Upper lobe of left lung (tissue), 6 donors: ENCODE measurements at regions not wholly inside any gene's neighbourhood (a gene's known extent, or its start where the extent isn't known, plus 50 kb on each side); places are given as distances from the start of the nearest gene placed in this dataset.

ENCODE experiments used
- ATAC-seq, 2 donors: fragments of 200-7000 bp; cut with Tn5 transposase; one replicate each; pipeline ENCODE4 v1.9.1; 2022; ENCODE audit warnings: mild to moderate bottlenecking in 2 of 2, moderate library complexity in 2 of 2; ENCODE audit not compliant: low FRiP score in 2 of 2
- DNase-seq, 2 donors: peaks; one replicate each; pipeline ENCODE4 v3.0.0-alpha.2; 2019 to 2020
- H3K27ac ChIP-seq, 4 donors: fragments of 200-600 bp; sonication (generic); one replicate each; pipeline ENCODE4 v1.5.1; 2016 to 2019
- H3K27me3 ChIP-seq, 4 donors: fragments of 200-600 bp; sonication (generic); one replicate each; pipeline ENCODE4 v1.5.1; 2017 to 2019
- H3K36me3 ChIP-seq, 4 donors: fragments of 200-600 bp; sonication (generic); one replicate each; pipeline ENCODE4 v1.5.1; 2016 to 2019
- H3K4me1 ChIP-seq, 4 donors: fragments of 200-600 bp; sonication (generic); one replicate each; pipeline ENCODE4 v1.5.1; 2018 to 2019
- H3K4me3 ChIP-seq, 4 donors: fragments of 200-600 bp; sonication (generic); one replicate each; pipeline ENCODE4 v1.5.1; 2017 to 2019; ENCODE audit warnings: mild to moderate bottlenecking in 2 of 4, moderate library complexity in 1 of 4
- H3K9me3 ChIP-seq, 4 donors: fragments of 200-600 bp; sonication (generic); one replicate each; pipeline ENCODE4 v1.5.1; 2018 to 2019
- CTCF ChIP-seq, 6 experiments: fragments of 450-650 bp in 4 of 6; fragments of 200-600 bp in 2 of 6; sonication (generic) in 2 of 6; IDR thresholded peaks; one replicate each; pipeline ENCODE4 v1.5.1; 2016 to 2019; ENCODE audit warnings: antibody characterized with exemption in 6 of 6
- EP300 ChIP-seq, 4 donors: sonication (generic); formaldehyde crosslinking; IDR thresholded peaks; one replicate each; pipeline ENCODE4 v1.5.1; 2017; ENCODE audit warnings: antibody characterized with exemption in 4 of 4, control low read depth in 2 of 4
- POLR2A ChIP-seq, 4 donors: fragments of 450-650 bp; IDR thresholded peaks; one replicate each; pipeline ENCODE4 v1.5.1; 2016 to 2017; ENCODE audit warnings: antibody characterized with exemption in 4 of 4, mild to moderate bottlenecking in 2 of 4
- POLR2AphosphoS5 ChIP-seq, 2 donors: sonication (generic); formaldehyde crosslinking; IDR thresholded peaks; one replicate each; pipeline ENCODE4 v1.5.1; 2017; ENCODE audit warnings: antibody characterized with exemption in 2 of 2
- WGBS, 2 donors: methylation state at CpG; one replicate each; pipeline ENCODE4 v1.1.5; 2017 to 2018; 5-methylcytosine and 5-hydroxymethylcytosine counted together
- donor health status: DM: no; HTN: no; CAD: no; lungs with moderate emphysema.
- donor health status: DM: no; HTN: yes; CAD: no; lungs with severe emphysema.

GRCh38 chr2:120415060-120415459 lies 69.1 kb downstream of the INHBB start:
- Histone ChIP-seq H3K27me3 (no peaks in the 10 kb centered on the region), H3K36me3 (no peaks in the 10 kb centered on the region), H3K4me3 (no peak overlapping the region), H3K27ac (no peak overlapping the region), H3K9me3 (peaks cover 0 to 2% (median 0%) of the 10 kb centered on the region in 4 donors), H3K4me1 (no peaks in the 10 kb centered on the region)
- WGBS, 2 donors, result 90 to 91% methylated on average over 1 of the region's 1 CpG
- ATAC-seq (no peak), DNase-seq (no peak)
- no peak for TF ChIP-seq POLR2A (IDR thresholded peaks at IDR 0.05)
- TF ChIP-seq CTCF (IDR thresholded peaks at IDR 0.05), result no peak
- TF ChIP-seq POLR2AphosphoS5 (IDR thresholded peaks at IDR 0.05), result no peak
- TF ChIP-seq EP300 (IDR thresholded peaks at IDR 0.05), result no peak

- TF ChIP-seq POLR2A (IDR thresholded peaks at IDR 0.05) (no peak), EP300 (IDR thresholded peaks at IDR 0.05) (no peak), CTCF (IDR thresholded peaks at IDR 0.05) (no peak), POLR2AphosphoS5 (IDR thresholded peaks at IDR 0.05) (no peak)
- Histone ChIP-seq H3K27ac (no peak overlapping the region), H3K4me1 (no peaks in the 10 kb centered on the region), H3K9me3 (no peaks in the 10 kb centered on the region), H3K4me3 (no peak overlapping the region), H3K36me3 (no peaks in the 10 kb centered on the region), H3K27me3 (no peaks in the 10 kb centered on the region)
- peak in 1 of 2 donors; percentile 58 for ATAC-seq
- peak in 1 of 2 donors; percentile 19 for DNase-seq
- WGBS, 2 donors, result 88 to 94% methylated on average over 11 to 13 of the region's 13 CpGs
Measured at GRCh38 chr2:120415728-120416509, 70.0 kb downstream of the INHBB start.

- DNase-seq, result no peak
- 80 to 91% methylated on average over 13 of the region's 13 CpGs for WGBS, 2 donors
- Histone ChIP-seq H3K4me1 (no peaks in the 10 kb centered on the region), H3K4me3 (no peak overlapping the region), H3K36me3 (no peaks in the 10 kb centered on the region), H3K27ac (no peak overlapping the region), H3K9me3 (no peaks in the 10 kb centered on the region), H3K27me3 (no peaks in the 10 kb centered on the region)
- TF ChIP-seq CTCF (IDR thresholded peaks at IDR 0.05), result no peak
- TF ChIP-seq EP300 (IDR thresholded peaks at IDR 0.05), result no peak
- TF ChIP-seq POLR2A (IDR thresholded peaks at IDR 0.05), result no peak
- no peak for TF ChIP-seq POLR2AphosphoS5 (IDR thresholded peaks at IDR 0.05)
- no peak for ATAC-seq
Measured at GRCh38 chr2:120418174-120418787, 72.3 kb downstream of the INHBB start.

- Histone ChIP-seq H3K27me3 (no peaks in the 10 kb centered on the region), H3K9me3 (no peaks in the 10 kb centered on the region), H3K4me1 (no peaks in the 10 kb centered on the region), H3K27ac (no peak overlapping the region), H3K36me3 (no peaks in the 10 kb centered on the region), H3K4me3 (no peak overlapping the region)
- ATAC-seq (peak in 1 of 2 donors; percentile 25), DNase-seq (peak in 1 of 2 donors; percentile 19)
- no peak for TF ChIP-seq POLR2A (IDR thresholded peaks at IDR 0.05)
- TF ChIP-seq EP300 (IDR thresholded peaks at IDR 0.05), result no peak
- no peak for TF ChIP-seq CTCF (IDR thresholded peaks at IDR 0.05)
- no peak for TF ChIP-seq POLR2AphosphoS5 (IDR thresholded peaks at IDR 0.05)
- WGBS, 2 donors, result 50% methylated on average over 6 of the region's 6 CpGs; no CpG with 5 or more reads in 1 of the 2 donors
Measured at GRCh38 chr2:120419073-120419472, 73.1 kb downstream of the INHBB start.
